ENCODE measurements at regions not wholly inside any gene's neighbourhood (a gene's known extent, or its start where the extent isn't known, plus 50 kb on each side); places are given as distances from the start of the nearest gene placed in this dataset.

DNA sequence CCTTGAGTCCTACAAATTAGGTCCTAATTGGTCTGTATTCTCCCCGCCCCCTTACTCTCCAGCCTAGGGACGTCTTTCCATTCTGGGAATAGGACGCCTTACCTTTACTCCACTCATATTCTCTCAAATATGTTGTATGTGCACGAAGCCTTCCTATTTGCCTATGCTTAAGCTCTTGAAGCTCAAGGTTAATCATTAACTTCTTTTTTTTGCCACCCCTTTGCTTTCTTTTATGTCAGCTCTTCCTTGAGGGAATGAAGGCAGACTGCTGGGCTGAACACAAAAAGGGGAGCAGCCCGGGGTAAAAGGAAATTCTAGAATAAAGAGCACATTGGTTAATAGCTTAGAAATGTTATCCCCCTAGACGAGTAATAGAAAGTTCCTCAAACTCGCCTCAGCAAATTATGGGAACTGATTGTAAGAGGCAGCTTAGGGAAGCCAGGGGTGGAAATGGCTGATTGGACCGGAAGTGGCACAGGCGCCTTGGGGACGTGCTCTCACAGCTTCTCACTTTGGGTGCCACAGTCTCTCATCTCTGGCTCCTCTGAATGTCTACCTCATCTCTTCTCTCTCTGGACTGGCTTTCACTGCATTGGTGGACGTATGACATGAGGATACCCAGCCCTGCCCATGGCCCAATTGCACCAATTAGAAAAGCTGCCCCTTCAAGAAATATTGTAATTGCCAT lies 122.3 kb upstream of the IL12B start:
- TF ChIP-seq TAF1 (IDR thresholded peaks at IDR 0.05; ENCODE audit: borderline replicate concordance, insufficient read depth, low read length) (no peak), REST (IDR thresholded peaks at IDR 0.05; ENCODE audit: insufficient read depth in 1 of 2, low read depth in 2 of 2, low read length in 2 of 2) (no peak), POLR2AphosphoS5 (IDR thresholded peaks at IDR 0.05; ENCODE audit: low read depth, low read length) (no peak), SIN3A (IDR thresholded peaks at IDR 0.05; ENCODE audit: borderline replicate concordance, insufficient read depth, low read length) (no peak), FOXP2 (optimal IDR thresholded peaks at IDR 0.05; ENCODE audit: borderline replicate concordance, extremely low read depth, extremely low read length, insufficient read depth) (no peak)
